Choroid plexus epithelial cell (primary cell): ENCODE measurements at regions not wholly inside any gene's neighbourhood (a gene's known extent, or its start where the extent isn't known, plus 50 kb on each side); places are given as distances from the start of the nearest gene placed in this dataset.
A peak's percentile ranks its signal among the peaks of the same experiment; 100 is the strongest.

Experiments used
- DNase-seq: peaks from one replicate; pipeline ENCODE4 v3.0.0-alpha.2; 2010; ENCODE audit warnings: low read depth
- H3K4me3 ChIP-seq: 2 replicates; pipeline ENCODE4 v1.5.1; 2011; ENCODE audit warnings: low read depth, mild to moderate bottlenecking, control low read depth, low read length, moderate library complexity
- TF ChIP-seq, protein P1 (sequence below): conservative IDR thresholded peaks from 2 replicates; pipeline ENCODE4 v1.5.1; 2011; ENCODE audit warnings: low read depth, mild to moderate bottlenecking, control low read depth, inconsistent platforms, low read length, moderate library complexity

DNA sequence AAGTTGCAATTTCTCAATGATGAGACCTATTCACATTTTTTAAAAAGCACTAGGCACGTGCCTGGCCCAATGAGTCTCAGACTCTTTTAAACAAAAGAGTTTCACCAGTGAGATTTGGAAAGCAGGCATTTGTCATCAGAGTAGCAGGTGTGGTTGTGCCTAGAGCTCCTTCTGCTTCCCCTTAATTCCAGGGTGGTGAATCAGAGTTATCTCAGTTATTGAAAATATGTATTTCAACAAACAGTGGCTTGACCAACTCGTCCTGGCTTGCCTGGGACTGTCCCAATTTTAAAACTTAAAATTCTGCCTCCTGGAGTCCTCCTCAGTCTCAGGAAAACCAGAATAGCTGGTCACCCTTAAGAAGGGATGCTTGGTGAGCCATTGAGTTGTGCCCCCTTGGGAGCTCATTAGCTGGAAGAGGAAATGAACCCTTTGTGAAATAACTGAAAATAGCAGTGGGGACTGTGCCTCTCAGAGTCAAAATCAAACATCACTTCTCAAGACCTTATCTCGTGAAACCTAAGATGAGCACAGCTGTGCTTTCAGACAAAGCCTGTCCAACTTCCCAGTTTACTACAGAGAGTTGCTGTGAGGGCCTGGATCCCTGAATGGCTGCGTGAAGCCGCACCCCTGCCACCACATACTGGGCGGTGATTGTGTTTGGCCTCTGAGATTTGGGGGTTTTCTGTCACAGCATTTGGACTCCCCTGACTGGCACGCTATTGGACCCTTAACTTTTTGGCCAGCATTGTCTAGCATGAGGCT, 116.3 kb downstream of the ANKRD60 start:
- no peak overlapping the region for H3K4me3 ChIP-seq
- peak; percentile 67 for DNase-seq
- TF ChIP-seq, protein P1, sequence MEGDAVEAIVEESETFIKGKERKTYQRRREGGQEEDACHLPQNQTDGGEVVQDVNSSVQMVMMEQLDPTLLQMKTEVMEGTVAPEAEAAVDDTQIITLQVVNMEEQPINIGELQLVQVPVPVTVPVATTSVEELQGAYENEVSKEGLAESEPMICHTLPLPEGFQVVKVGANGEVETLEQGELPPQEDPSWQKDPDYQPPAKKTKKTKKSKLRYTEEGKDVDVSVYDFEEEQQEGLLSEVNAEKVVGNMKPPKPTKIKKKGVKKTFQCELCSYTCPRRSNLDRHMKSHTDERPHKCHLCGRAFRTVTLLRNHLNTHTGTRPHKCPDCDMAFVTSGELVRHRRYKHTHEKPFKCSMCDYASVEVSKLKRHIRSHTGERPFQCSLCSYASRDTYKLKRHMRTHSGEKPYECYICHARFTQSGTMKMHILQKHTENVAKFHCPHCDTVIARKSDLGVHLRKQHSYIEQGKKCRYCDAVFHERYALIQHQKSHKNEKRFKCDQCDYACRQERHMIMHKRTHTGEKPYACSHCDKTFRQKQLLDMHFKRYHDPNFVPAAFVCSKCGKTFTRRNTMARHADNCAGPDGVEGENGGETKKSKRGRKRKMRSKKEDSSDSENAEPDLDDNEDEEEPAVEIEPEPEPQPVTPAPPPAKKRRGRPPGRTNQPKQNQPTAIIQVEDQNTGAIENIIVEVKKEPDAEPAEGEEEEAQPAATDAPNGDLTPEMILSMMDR: no peak

DNA sequence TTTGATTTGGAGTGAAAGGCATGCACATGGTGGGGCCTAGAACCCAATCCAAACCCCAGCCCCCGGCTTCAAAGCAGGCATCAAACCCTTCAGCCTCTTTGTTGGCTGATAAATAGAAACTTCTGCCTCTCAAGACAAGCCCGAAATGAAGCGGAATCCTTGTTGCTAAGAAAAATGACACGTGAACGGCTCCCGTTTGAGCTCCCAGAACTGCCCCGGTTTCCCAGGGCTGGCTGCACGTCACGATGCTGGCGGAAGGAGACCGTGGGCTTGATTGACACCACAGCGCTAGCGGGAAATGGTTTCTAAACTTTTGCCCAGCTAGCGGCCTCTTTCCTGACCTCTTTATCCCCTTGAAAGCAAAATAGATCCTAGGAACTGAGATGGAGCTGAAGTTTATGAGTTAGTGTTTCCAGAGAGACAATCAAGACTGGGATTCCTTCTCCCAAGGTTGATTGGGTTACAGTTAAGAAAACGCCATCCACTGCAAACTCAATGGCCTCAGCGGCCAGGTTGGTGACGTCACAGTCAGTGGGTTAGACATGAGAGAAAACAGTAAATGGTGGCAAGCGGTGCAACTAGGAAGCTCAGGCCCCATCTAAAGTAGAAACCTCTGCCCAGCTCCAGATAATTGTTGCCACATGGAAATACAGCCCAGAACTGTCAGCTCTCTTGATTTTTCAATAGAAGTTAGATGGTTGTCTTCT, 117.0 kb downstream of the ANKRD60 start:
- DNase-seq: no peak
- TF ChIP-seq, protein P1: no peak
- no peak overlapping the region for H3K4me3 ChIP-seq

DNA sequence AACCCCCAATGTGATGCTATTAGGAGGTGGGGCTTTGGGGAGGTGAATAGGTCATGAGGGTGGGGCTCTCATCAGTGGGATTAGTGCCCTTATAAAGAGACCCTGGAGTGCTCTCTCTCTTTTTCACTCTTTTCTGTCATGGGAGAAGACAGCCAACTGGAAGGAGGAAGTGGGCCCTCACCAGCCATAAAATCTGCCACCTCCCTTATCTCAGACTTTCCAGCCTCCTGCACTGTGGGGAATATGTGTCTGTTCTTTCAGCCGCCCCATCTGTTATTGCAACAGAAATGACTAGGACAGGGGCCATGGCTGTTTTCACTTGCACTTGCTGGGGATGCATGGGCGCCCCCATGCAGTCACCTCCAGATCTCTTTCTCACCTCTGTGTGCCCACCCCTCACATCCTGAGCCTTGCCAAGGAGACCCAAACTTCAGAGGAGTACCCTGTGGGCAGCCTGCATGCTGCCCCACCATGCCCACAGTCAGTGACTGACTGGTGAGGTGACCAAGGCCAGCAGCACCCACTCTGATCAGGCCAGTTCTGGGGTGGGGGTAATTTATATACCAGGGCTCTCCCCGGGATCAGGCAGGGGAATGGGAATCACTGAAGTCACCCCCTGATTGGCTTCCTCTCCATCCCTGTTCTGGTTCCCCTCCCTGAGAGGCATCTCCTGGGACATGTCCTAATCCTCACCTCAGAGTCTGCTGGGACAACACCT, 118.4 kb downstream of the ANKRD60 start:
- H3K4me3 ChIP-seq: no peak overlapping the region
- TF ChIP-seq, protein P1: no peak
- no peak for DNase-seq

DNA sequence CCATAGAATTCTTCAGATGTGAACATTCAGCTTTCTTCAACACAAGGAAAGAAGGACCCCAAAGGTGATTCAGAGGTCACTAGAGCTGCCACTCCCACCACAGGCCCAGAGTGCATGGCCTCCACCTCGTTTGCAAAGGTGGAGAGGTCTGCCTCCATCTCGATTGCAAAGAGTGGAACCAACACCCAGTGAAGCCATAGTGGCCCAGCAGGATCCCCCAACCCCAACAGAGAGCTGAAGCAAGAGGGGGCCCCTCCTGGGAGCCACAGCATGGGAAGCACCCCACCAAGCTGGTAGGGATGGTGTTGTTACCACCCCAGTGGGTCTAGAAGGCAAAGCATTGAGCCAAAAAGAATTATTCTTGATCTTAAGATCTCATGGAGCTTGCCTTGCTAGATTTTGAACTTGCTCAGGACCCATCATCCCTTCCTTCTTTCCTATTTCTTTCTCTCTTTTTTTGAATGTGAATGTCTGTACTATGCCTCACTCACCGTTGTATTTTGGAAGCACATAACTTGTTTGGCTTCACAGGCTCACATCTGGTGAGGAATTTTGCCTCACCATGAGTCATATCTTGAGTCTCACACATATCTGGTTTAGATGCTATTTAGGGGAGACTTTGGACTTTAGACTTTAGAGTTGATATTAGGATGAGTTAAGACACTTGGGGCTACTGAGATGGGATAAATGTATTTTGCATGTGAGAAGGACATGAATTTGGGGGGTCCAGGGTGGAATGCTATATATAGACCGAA, 119.2 kb downstream of the ANKRD60 start:
- H3K4me3 ChIP-seq: no peak overlapping the region
- DNase-seq: peak; percentile 80
- TF ChIP-seq, protein P1: no peak

DNA sequence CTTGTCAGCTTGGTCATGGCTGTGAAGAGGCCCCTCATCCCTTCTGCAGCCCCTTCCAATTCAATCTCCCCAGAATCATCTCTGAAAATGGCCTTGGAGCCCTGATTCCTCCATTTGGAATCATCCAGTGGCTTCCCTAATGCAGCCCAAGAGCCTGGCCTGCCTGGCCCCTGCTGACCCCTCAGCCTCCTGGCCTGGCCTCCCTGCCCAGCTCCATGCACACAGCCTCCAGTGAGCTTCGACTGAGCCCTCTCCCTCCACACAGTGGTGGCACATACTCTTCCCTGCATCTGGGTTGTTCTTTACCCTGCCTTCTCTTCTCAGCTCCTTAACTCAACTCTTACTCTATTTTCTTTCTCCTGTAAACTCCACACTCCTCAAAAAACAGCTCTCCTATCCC, 120.9 kb downstream of the ANKRD60 start:
- TF ChIP-seq, protein P1: no peak
- DNase-seq: no peak
- no peak overlapping the region for H3K4me3 ChIP-seq

DNA sequence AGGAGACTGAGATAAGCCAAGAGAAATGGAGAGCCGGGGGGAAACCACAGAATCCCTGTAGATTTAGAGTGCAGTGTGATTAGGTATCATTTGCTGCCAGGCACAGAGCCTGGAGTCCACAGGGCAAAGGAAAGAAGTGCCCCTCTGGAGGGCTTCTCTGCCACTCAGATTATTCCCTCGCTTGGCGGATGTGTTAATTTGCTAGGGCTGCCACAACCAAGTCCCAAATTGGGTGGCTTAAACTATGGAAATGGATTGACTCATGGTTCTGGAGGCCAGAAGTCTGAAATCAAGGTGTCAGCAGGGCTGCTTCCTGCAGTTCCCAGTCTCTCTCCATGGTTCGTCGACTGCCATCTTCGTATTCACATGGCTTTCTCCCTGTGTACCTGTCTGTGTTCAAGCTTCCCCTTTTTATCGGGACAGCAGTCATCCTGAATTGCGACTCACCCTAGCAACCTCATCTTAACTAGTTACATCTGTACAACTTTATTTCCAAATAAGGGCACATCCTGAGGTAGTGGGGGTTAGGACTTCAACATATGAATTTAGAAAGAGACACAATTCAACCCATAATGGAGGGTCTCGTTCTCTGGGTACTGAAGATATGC, 122.2 kb downstream of the ANKRD60 start:
- no peak for DNase-seq
- TF ChIP-seq, protein P1: no peak
- no peak overlapping the region for H3K4me3 ChIP-seq
